Keratinocyte (primary cell): ENCODE measurements at regions not wholly inside any gene's neighbourhood (a gene's known extent, or its start where the extent isn't known, plus 50 kb on each side); places are given as distances from the start of the nearest gene placed in this dataset.
A peak's percentile ranks its signal among the peaks of the same experiment; 100 is the strongest.

Source experiments
- DNase-seq: peaks from one replicate; pipeline ENCODE4 v3.0.0-alpha.2; 2011; ENCODE audit warnings: low read depth, missing footprints, low spot score
- FAIRE-seq: peaks from 2 replicates; lab custom pipeline; 2011; peaks lifted over from hg19 to GRCh38; lab: Jason Lieb, UNC
- H2AFZ ChIP-seq: 2 replicates; pipeline ENCODE4 v1.6.0; 2012; ENCODE audit warnings: low read length, control low read depth, inconsistent platforms; ENCODE audit not compliant: control insufficient read depth
- H3K27ac ChIP-seq: 2 replicates; pipeline ENCODE4 v1.5.1; 2011; ENCODE audit warnings: low read length; ENCODE audit not compliant: control insufficient read depth, insufficient read depth
- H3K27me3 ChIP-seq: 3 replicates; pipeline ENCODE4 v1.6.0; 2011; ENCODE audit warnings: low read length; ENCODE audit not compliant: control insufficient read depth, insufficient read depth; ENCODE audit errors: extremely low read depth
- H3K36me3 ChIP-seq, 2 experiments: 2 replicates in 1 of 2; 3 replicates in 1 of 2; pipeline ENCODE4 v1.5.1; 2011; ENCODE audit warnings: low read length in 2 of 2, mild to moderate bottlenecking in 1 of 2; ENCODE audit not compliant: control insufficient read depth in 2 of 2, insufficient read depth in 2 of 2; ENCODE audit errors: extremely low read depth in 1 of 2
- H3K4me1 ChIP-seq: 3 replicates; pipeline ENCODE4 v1.5.1; 2011; ENCODE audit warnings: low read length; ENCODE audit not compliant: control insufficient read depth, insufficient read depth; ENCODE audit errors: extremely low read depth
- H3K4me2 ChIP-seq: 3 replicates; pipeline ENCODE4 v1.6.0; 2011; ENCODE audit warnings: low read depth, low read length; ENCODE audit not compliant: control insufficient read depth, insufficient read depth; ENCODE audit errors: extremely low read depth
- H3K4me3 ChIP-seq, 3 experiments: fragments of 200-600 bp in 1 of 3; sonication (generic) in 1 of 3; 2 replicates in 2 of 3; 3 replicates in 1 of 3; pipeline ENCODE4 v1.5.1; 2011 to 2016; ENCODE audit warnings: low read length in 3 of 3, mild to moderate bottlenecking in 3 of 3, control low read depth in 2 of 3, inconsistent platforms in 1 of 3, low read depth in 1 of 3, mixed read lengths in 1 of 3, mixed run types in 1 of 3, moderate library complexity in 1 of 3; ENCODE audit not compliant: control insufficient read depth in 2 of 3, insufficient read depth in 2 of 3; ENCODE audit errors: extremely low read depth in 1 of 3
- H3K79me2 ChIP-seq: 2 replicates; pipeline ENCODE4 v1.6.0; 2012; ENCODE audit warnings: low read length; ENCODE audit not compliant: control insufficient read depth, insufficient read depth
- H3K9ac ChIP-seq: 3 replicates; pipeline ENCODE4 v1.6.0; 2011; ENCODE audit warnings: low read length; ENCODE audit not compliant: control insufficient read depth, insufficient read depth; ENCODE audit errors: extremely low read depth
- H3K9me1 ChIP-seq: 3 replicates; pipeline ENCODE4 v1.6.0; 2011; ENCODE audit warnings: low read length; ENCODE audit not compliant: control insufficient read depth, insufficient read depth; ENCODE audit errors: extremely low read depth
- H3K9me3 ChIP-seq: 2 replicates; pipeline ENCODE4 v1.5.1; 2012; ENCODE audit warnings: low read depth, low read length; ENCODE audit not compliant: control insufficient read depth
- H4K20me1 ChIP-seq: 3 replicates; pipeline ENCODE4 v1.6.0; 2011; ENCODE audit warnings: low read length; ENCODE audit not compliant: control insufficient read depth, insufficient read depth; ENCODE audit errors: extremely low read depth
- EZH2 ChIP-seq: IDR thresholded peaks from one replicate; pipeline ENCODE4 v1.6.1; 2012; ENCODE audit warnings: inconsistent platforms, mild to moderate bottlenecking, low read length, moderate library complexity
- dilution Hi-C: fragments of 300-500 bp; cut with MboI; formaldehyde crosslinking; loops from one replicate; pipeline ENCODE4 v1.7.0; 2020; ENCODE audit warnings: low sequenced_read_pairs; ENCODE audit not compliant: extremely low pct_ligation_motif_present
- TF ChIP-seq, protein P1 (sequence below), 3 experiments: IDR thresholded peaks in 1 of 3; conservative IDR thresholded peaks in 1 of 3; optimal IDR thresholded peaks in 1 of 3; 2 replicates in 2 of 3; 3 replicates in 1 of 3; pipeline versions ENCODE3 to v1.5.1; 2011; ENCODE audit warnings: low read length in 3 of 3, mild to moderate bottlenecking in 3 of 3, moderate library complexity in 2 of 3, control low read depth in 1 of 3, inconsistent platforms in 1 of 3; ENCODE audit not compliant: insufficient read depth in 2 of 3; ENCODE audit errors: extremely low read depth in 1 of 3

DNA sequence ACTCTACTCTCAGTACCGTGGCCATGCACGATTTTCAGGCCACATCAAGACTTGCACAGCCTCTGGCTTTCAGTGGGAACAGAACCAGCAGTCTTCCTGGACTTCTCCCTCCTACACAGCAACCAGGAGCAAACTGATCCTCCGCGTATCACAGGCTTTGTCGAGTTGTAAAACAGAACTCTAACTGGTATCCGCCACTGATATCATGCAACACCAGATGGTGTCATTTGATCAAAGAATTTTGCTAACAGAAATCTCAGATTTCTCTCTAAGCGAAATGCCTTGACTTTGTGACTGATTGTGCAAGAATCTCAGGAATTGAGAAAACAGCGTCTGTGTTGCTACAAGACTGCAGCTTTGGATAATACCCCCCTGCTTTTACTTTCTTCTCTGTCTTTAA is 85.7 kb downstream of the COPS8 start:
- peak; percentile 91 for FAIRE-seq
- no peaks in the 10 kb centered on the region for H3K79me2 ChIP-seq
- H3K4me3 ChIP-seq: no peak overlapping the region
- no peaks in the 10 kb centered on the region for H3K9me3 ChIP-seq
- H3K4me2 ChIP-seq: peak overlapping the region; percentile 33
- TF ChIP-seq, protein P1, sequence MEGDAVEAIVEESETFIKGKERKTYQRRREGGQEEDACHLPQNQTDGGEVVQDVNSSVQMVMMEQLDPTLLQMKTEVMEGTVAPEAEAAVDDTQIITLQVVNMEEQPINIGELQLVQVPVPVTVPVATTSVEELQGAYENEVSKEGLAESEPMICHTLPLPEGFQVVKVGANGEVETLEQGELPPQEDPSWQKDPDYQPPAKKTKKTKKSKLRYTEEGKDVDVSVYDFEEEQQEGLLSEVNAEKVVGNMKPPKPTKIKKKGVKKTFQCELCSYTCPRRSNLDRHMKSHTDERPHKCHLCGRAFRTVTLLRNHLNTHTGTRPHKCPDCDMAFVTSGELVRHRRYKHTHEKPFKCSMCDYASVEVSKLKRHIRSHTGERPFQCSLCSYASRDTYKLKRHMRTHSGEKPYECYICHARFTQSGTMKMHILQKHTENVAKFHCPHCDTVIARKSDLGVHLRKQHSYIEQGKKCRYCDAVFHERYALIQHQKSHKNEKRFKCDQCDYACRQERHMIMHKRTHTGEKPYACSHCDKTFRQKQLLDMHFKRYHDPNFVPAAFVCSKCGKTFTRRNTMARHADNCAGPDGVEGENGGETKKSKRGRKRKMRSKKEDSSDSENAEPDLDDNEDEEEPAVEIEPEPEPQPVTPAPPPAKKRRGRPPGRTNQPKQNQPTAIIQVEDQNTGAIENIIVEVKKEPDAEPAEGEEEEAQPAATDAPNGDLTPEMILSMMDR (optimal IDR thresholded peaks at IDR 0.05 in 1 of 3, IDR thresholded peaks at IDR 0.05 in 1 of 3, conservative IDR thresholded peaks at IDR 0.05 in 1 of 3; ENCODE audit: extremely low read depth in 1 of 3, insufficient read depth in 2 of 3, low read length in 3 of 3): peak in 2 of 3 experiments; percentile 36 to 42
- no peak for TF ChIP-seq EZH2
- no peak overlapping the region for H3K27ac ChIP-seq
- H3K4me1 ChIP-seq: no peaks in the 10 kb centered on the region
- no peak for DNase-seq
- no peaks in the 10 kb centered on the region for H3K27me3 ChIP-seq
- H3K9me1 ChIP-seq: no peaks in the 10 kb centered on the region
- H2AFZ ChIP-seq: no peak overlapping the region
- no peak overlapping the region for H3K9ac ChIP-seq
- dilution Hi-C loops: no loop called here
- H3K36me3 ChIP-seq: no peaks in the 10 kb centered on the region
- no peaks in the 10 kb centered on the region for H4K20me1 ChIP-seq

DNA sequence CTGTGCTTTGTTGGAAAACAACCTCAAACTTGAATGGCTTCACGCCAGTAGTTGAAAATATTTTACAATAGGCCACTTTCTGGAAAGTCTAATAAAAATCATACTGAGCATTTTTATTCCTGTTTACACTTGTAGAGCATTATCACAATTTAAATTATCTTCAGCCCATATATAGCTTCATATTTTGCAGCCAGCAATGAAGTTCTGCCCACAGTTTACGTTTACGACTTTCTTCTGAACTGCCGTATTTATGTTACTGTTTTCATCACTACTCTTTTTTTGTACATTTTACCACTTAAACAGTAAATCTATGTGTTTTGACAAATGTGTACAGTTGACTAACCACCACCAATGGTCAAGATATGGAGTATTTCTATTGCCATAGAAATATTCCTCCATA is 86.2 kb downstream of the COPS8 start:
- Histone ChIP-seq H3K36me3 (no peaks in the 10 kb centered on the region), H2AFZ (no peak overlapping the region), H3K4me1 (no peaks in the 10 kb centered on the region), H3K79me2 (no peaks in the 10 kb centered on the region), H3K27ac (no peak overlapping the region), H3K4me3 (no peak overlapping the region), H3K9me1 (no peaks in the 10 kb centered on the region), H3K9ac (no peak overlapping the region), H4K20me1 (no peaks in the 10 kb centered on the region), H3K4me2 (no peak overlapping the region), H3K27me3 (no peaks in the 10 kb centered on the region), H3K9me3 (no peaks in the 10 kb centered on the region)
- TF ChIP-seq EZH2: no peak
- TF ChIP-seq, protein P1 (optimal IDR thresholded peaks at IDR 0.05 in 1 of 3, IDR thresholded peaks at IDR 0.05 in 1 of 3, conservative IDR thresholded peaks at IDR 0.05 in 1 of 3; ENCODE audit: extremely low read depth in 1 of 3, insufficient read depth in 2 of 3, low read length in 3 of 3): no peak
- FAIRE-seq (no peak), DNase-seq (no peak)
- dilution Hi-C loops: no loop called here
